T-helper 1 cell treated with Interleukin-12 subunit alpha and Interleukin-12 subunit beta and Interleukin-4 antibody, amounts not matched to agents 30 μg/mL and 1 μg/mL, for 36 hours (primary cell): ENCODE measurements at regions not wholly inside any gene's neighbourhood (a gene's known extent, or its start where the extent isn't known, plus 50 kb on each side); places are given as distances from the start of the nearest gene placed in this dataset.

ENCODE experiments used
- H3K27ac Mint-ChIP-seq: one replicate; pipeline ENCODE4 v1.8.0; 2021; ENCODE audit warnings: mild to moderate bottlenecking, mixed read lengths
- H3K27me3 Mint-ChIP-seq: one replicate; pipeline ENCODE4 v1.8.0; 2021; ENCODE audit warnings: low read depth, mixed read lengths
- H3K36me3 Mint-ChIP-seq: one replicate; pipeline ENCODE4 v1.8.0; 2021; ENCODE audit warnings: low read depth, mixed read lengths
- H3K4me1 Mint-ChIP-seq: one replicate; pipeline ENCODE4 v1.8.0; 2021; ENCODE audit warnings: low read depth, mixed read lengths
- H3K4me3 Mint-ChIP-seq: one replicate; pipeline ENCODE4 v1.8.0; 2021; ENCODE audit warnings: mild to moderate bottlenecking, moderate library complexity, mixed read lengths
- H3K9me3 Mint-ChIP-seq: one replicate; pipeline ENCODE4 v1.8.0; 2021; ENCODE audit warnings: mixed read lengths

- H3K27ac Mint-ChIP-seq = no peak overlapping the region
- H3K9me3 Mint-ChIP-seq = peaks cover 6% of the 10 kb centered on the region
- H3K27me3 Mint-ChIP-seq = no peaks in the 10 kb centered on the region
- H3K4me3 Mint-ChIP-seq = no peak overlapping the region
- H3K4me1 Mint-ChIP-seq = no peaks in the 10 kb centered on the region
- H3K36me3 Mint-ChIP-seq = no peaks in the 10 kb centered on the region
Measured at GRCh38 chr15:36332301-36332700, 247.1 kb upstream of the CDIN1 start.

GRCh38 chr15:36332896-36333295 is 246.5 kb upstream of the CDIN1 start:
- Mint-ChIP-seq H3K9me3 (peaks cover 4% of the 10 kb centered on the region), H3K27ac (no peak overlapping the region), H3K4me1 (no peaks in the 10 kb centered on the region), H3K27me3 (no peaks in the 10 kb centered on the region), H3K4me3 (no peak overlapping the region), H3K36me3 (no peaks in the 10 kb centered on the region)

GRCh38 chr15:36334059-36334458 is 245.4 kb upstream of the CDIN1 start:
- no peaks in the 10 kb centered on the region for H3K9me3 Mint-ChIP-seq
- H3K4me3 Mint-ChIP-seq = no peak overlapping the region
- H3K4me1 Mint-ChIP-seq = no peaks in the 10 kb centered on the region
- no peak overlapping the region for H3K27ac Mint-ChIP-seq
- no peaks in the 10 kb centered on the region for H3K36me3 Mint-ChIP-seq
- no peaks in the 10 kb centered on the region for H3K27me3 Mint-ChIP-seq

- H3K4me3 Mint-ChIP-seq = no peak overlapping the region
- H3K27me3 Mint-ChIP-seq = no peaks in the 10 kb centered on the region
- no peaks in the 10 kb centered on the region for H3K36me3 Mint-ChIP-seq
- H3K9me3 Mint-ChIP-seq = no peaks in the 10 kb centered on the region
- no peak overlapping the region for H3K27ac Mint-ChIP-seq
- no peaks in the 10 kb centered on the region for H3K4me1 Mint-ChIP-seq
Measured at GRCh38 chr15:36335224-36335623, 244.2 kb upstream of the CDIN1 start.

GRCh38 chr15:36335659-36336058 is 243.8 kb upstream of the CDIN1 start:
- Mint-ChIP-seq H3K4me1 (no peaks in the 10 kb centered on the region), H3K27ac (no peak overlapping the region), H3K27me3 (no peaks in the 10 kb centered on the region), H3K4me3 (no peak overlapping the region), H3K36me3 (no peaks in the 10 kb centered on the region), H3K9me3 (no peaks in the 10 kb centered on the region)

GRCh38 chr15:36344887-36345286 is 234.5 kb upstream of the CDIN1 start:
- Mint-ChIP-seq H3K4me1 (no peaks in the 10 kb centered on the region), H3K27ac (no peak overlapping the region), H3K36me3 (no peaks in the 10 kb centered on the region), H3K9me3 (no peaks in the 10 kb centered on the region), H3K4me3 (no peak overlapping the region), H3K27me3 (no peaks in the 10 kb centered on the region)

- Mint-ChIP-seq H3K9me3 (no peaks in the 10 kb centered on the region), H3K27ac (no peak overlapping the region), H3K4me1 (no peaks in the 10 kb centered on the region), H3K4me3 (no peak overlapping the region), H3K36me3 (no peaks in the 10 kb centered on the region), H3K27me3 (no peaks in the 10 kb centered on the region)
Measured at GRCh38 chr15:36347272-36347858, 232.1 kb upstream of the CDIN1 start.

- Mint-ChIP-seq H3K9me3 (peaks cover 3% of the 10 kb centered on the region), H3K27ac (no peak overlapping the region), H3K4me3 (no peak overlapping the region), H3K27me3 (no peaks in the 10 kb centered on the region), H3K36me3 (no peaks in the 10 kb centered on the region), H3K4me1 (no peaks in the 10 kb centered on the region)
Measured at GRCh38 chr15:36356466-36356865, 223.0 kb upstream of the CDIN1 start.

GRCh38 chr15:36356978-36357601 is 222.3 kb upstream of the CDIN1 start:
- no peaks in the 10 kb centered on the region for H3K36me3 Mint-ChIP-seq
- H3K27me3 Mint-ChIP-seq = no peaks in the 10 kb centered on the region
- H3K27ac Mint-ChIP-seq = no peak overlapping the region
- H3K4me1 Mint-ChIP-seq = no peaks in the 10 kb centered on the region
- no peak overlapping the region for H3K4me3 Mint-ChIP-seq
- peaks cover 3% of the 10 kb centered on the region for H3K9me3 Mint-ChIP-seq

- Mint-ChIP-seq H3K36me3 (no peaks in the 10 kb centered on the region), H3K9me3 (no peaks in the 10 kb centered on the region), H3K4me3 (no peak overlapping the region), H3K27me3 (no peaks in the 10 kb centered on the region), H3K4me1 (no peaks in the 10 kb centered on the region), H3K27ac (no peak overlapping the region)
Measured at GRCh38 chr15:36358094-36358493, 221.3 kb upstream of the CDIN1 start.

GRCh38 chr15:36358523-36358922 is 220.9 kb upstream of the CDIN1 start:
- Mint-ChIP-seq H3K9me3 (no peaks in the 10 kb centered on the region), H3K27ac (no peak overlapping the region), H3K4me3 (no peak overlapping the region), H3K4me1 (no peaks in the 10 kb centered on the region), H3K27me3 (no peaks in the 10 kb centered on the region), H3K36me3 (no peaks in the 10 kb centered on the region)

- H3K4me1 Mint-ChIP-seq = no peaks in the 10 kb centered on the region
- no peak overlapping the region for H3K27ac Mint-ChIP-seq
- no peaks in the 10 kb centered on the region for H3K27me3 Mint-ChIP-seq
- H3K9me3 Mint-ChIP-seq = no peaks in the 10 kb centered on the region
- H3K4me3 Mint-ChIP-seq = no peak overlapping the region
- H3K36me3 Mint-ChIP-seq = no peaks in the 10 kb centered on the region
Measured at GRCh38 chr15:36359286-36359685, 220.1 kb upstream of the CDIN1 start.

- Mint-ChIP-seq H3K9me3 (no peaks in the 10 kb centered on the region), H3K4me1 (no peaks in the 10 kb centered on the region), H3K4me3 (no peak overlapping the region)
Measured at GRCh38 chr15:36361351-36361870, 218.0 kb upstream of the CDIN1 start.

GRCh38 chr15:36362509-36362915 is 216.9 kb upstream of the CDIN1 start:
- Mint-ChIP-seq H3K4me3 (no peak overlapping the region), H3K27me3 (no peaks in the 10 kb centered on the region), H3K27ac (no peak overlapping the region), H3K9me3 (no peaks in the 10 kb centered on the region), H3K4me1 (no peaks in the 10 kb centered on the region), H3K36me3 (no peaks in the 10 kb centered on the region)

More at GRCh38 chr15:36361351-36361870, 218.0 kb upstream of the CDIN1 start:
- Mint-ChIP-seq H3K36me3 (no peaks in the 10 kb centered on the region), H3K27ac (no peak overlapping the region), H3K27me3 (no peaks in the 10 kb centered on the region)

- Mint-ChIP-seq H3K4me1 (no peaks in the 10 kb centered on the region), H3K9me3 (no peaks in the 10 kb centered on the region), H3K36me3 (no peaks in the 10 kb centered on the region), H3K27me3 (no peaks in the 10 kb centered on the region), H3K4me3 (no peak overlapping the region), H3K27ac (no peak overlapping the region)
Measured at GRCh38 chr15:36363335-36363734, 216.1 kb upstream of the CDIN1 start.
